Ishikawa (cell line): ENCODE measurements at regions not wholly inside any gene's neighbourhood (a gene's known extent, or its start where the extent isn't known, plus 50 kb on each side); places are given as distances from the start of the nearest gene placed in this dataset.

Experiments used
- EP300 ChIP-seq: IDR thresholded peaks from 2 replicates; pipeline ENCODE4 v1.6.1; 2012; ENCODE audit warnings: borderline replicate concordance
- FOXM1 ChIP-seq: IDR thresholded peaks from 2 replicates; pipeline ENCODE4 v1.6.1; 2012; ENCODE audit warnings: low read depth, borderline replicate concordance
- RAD21 ChIP-seq: IDR thresholded peaks from 2 replicates; pipeline ENCODE4 v1.6.1; 2012; ENCODE audit warnings: low read depth
- REST ChIP-seq: IDR thresholded peaks from 2 replicates; pipeline ENCODE4 v1.6.1; 2012; ENCODE audit warnings: low read depth, mild to moderate bottlenecking
- TAF1 ChIP-seq: IDR thresholded peaks from 2 replicates; pipeline ENCODE4 v1.6.1; 2012; ENCODE audit warnings: low read depth, mild to moderate bottlenecking
- TEAD4 ChIP-seq: IDR thresholded peaks from 2 replicates; pipeline ENCODE4 v1.6.1; 2012
- USF1 ChIP-seq: IDR thresholded peaks from 2 replicates; pipeline ENCODE4 v1.6.1; 2012
- YY1 ChIP-seq: IDR thresholded peaks from 2 replicates; pipeline ENCODE4 v1.6.1; 2012; ENCODE audit warnings: low read depth

GRCh38 chr2:142755191-142755590 is 122.3 kb upstream of the KYNU start:
- no peak for TF ChIP-seq FOXM1
- no peak for TF ChIP-seq REST
- no peak for TF ChIP-seq TAF1
- TF ChIP-seq TEAD4: no peak
- TF ChIP-seq YY1: no peak
- no peak for TF ChIP-seq EP300
- TF ChIP-seq RAD21: no peak
- TF ChIP-seq USF1: no peak
